Activated gamma-delta T cell treated with Interleukin-2 at 50 U/mL for 16 hours (primary cell): ENCODE measurements at regions not wholly inside any gene's neighbourhood (a gene's known extent, or its start where the extent isn't known, plus 50 kb on each side); places are given as distances from the start of the nearest gene placed in this dataset.

Experiments used
- DNase-seq: peaks from one replicate; pipeline ENCODE4 v3.0.0-alpha.2; 2020

GRCh38 chr1:226816576-226816975 lies 53.8 kb upstream of the PSEN2 start:
- no peak for DNase-seq

- no peak for DNase-seq
Observed at GRCh38 chr1:226814751-226815537, 55.5 kb upstream of the PSEN2 start.

- no peak for DNase-seq
Observed at GRCh38 chr1:226813671-226814591, 56.5 kb upstream of the PSEN2 start.

GRCh38 chr1:226810681-226811080 lies 59.7 kb upstream of the PSEN2 start:
- DNase-seq = no peak

GRCh38 chr1:226809785-226810571 lies 60.4 kb upstream of the PSEN2 start:
- DNase-seq = no peak

GRCh38 chr1:226808501-226808900 lies 61.9 kb upstream of the PSEN2 start:
- no peak for DNase-seq

GRCh38 chr1:226806988-226807387 lies 63.4 kb upstream of the PSEN2 start:
- no peak for DNase-seq

GRCh38 chr1:226804907-226805759 lies 65.3 kb upstream of the PSEN2 start:
- no peak for DNase-seq

GRCh38 chr1:226800763-226801380 lies 61.8 kb upstream of the ITPKB start:
- DNase-seq = no peak

GRCh38 chr1:226799634-226800281 lies 60.7 kb upstream of the ITPKB start:
- DNase-seq = no peak

GRCh38 chr1:226798427-226799411 lies 59.6 kb upstream of the ITPKB start:
- DNase-seq = peak; percentile 61

GRCh38 chr1:226797151-226797550 lies 58.1 kb upstream of the ITPKB start:
- DNase-seq = no peak

GRCh38 chr1:226793620-226794276 lies 54.7 kb upstream of the ITPKB start:
- DNase-seq = no peak

GRCh38 chr1:226792368-226792767 lies 53.3 kb upstream of the ITPKB start:
- DNase-seq = no peak

- no peak for DNase-seq
Observed at GRCh38 chr1:226790545-226791181, 51.6 kb upstream of the ITPKB start.

- DNase-seq = no peak
Observed at GRCh38 chr1:226788965-226789364, 49.9 kb upstream of the ITPKB start.
